ENCODE measurements at regions not wholly inside any gene's neighbourhood (a gene's known extent, or its start where the extent isn't known, plus 50 kb on each side); places are given as distances from the start of the nearest gene placed in this dataset.
"Not testable (repeated sequence)": the region's sequence is repeated elsewhere in the genome, so short reads cannot be mapped to it uniquely, and the experiment has no call there.

- Histone ChIP-seq H3K27ac (no peak overlapping the region), H3K36me3 (no peaks in the 10 kb centered on the region), H3K9me3 (no peaks in the 10 kb centered on the region), H3K4me1 (ENCODE audit: insufficient read depth) (no peaks in the 10 kb centered on the region), H3K4me3 (no peak overlapping the region), H3K27me3 (no peaks in the 10 kb centered on the region)
- TF ChIP-seq EP300 (IDR thresholded peaks at IDR 0.05) (no peak), POLR2A (IDR thresholded peaks at IDR 0.05) (no peak)
- TF ChIP-seq, protein P1, sequence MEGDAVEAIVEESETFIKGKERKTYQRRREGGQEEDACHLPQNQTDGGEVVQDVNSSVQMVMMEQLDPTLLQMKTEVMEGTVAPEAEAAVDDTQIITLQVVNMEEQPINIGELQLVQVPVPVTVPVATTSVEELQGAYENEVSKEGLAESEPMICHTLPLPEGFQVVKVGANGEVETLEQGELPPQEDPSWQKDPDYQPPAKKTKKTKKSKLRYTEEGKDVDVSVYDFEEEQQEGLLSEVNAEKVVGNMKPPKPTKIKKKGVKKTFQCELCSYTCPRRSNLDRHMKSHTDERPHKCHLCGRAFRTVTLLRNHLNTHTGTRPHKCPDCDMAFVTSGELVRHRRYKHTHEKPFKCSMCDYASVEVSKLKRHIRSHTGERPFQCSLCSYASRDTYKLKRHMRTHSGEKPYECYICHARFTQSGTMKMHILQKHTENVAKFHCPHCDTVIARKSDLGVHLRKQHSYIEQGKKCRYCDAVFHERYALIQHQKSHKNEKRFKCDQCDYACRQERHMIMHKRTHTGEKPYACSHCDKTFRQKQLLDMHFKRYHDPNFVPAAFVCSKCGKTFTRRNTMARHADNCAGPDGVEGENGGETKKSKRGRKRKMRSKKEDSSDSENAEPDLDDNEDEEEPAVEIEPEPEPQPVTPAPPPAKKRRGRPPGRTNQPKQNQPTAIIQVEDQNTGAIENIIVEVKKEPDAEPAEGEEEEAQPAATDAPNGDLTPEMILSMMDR (IDR thresholded peaks at IDR 0.05): no peak
- WGBS, 3 donors: 2 to 7% (median 2%) methylated on average over 3 of the region's 3 CpGs
- intact Hi-C loops (cut with DNase I): no loop called here
- DNase-seq: no peak
These were observed 241.4 kb downstream of the BMP4 start for GRCh38 chr14:53715193-53715721.

- H3K9me3 ChIP-seq: no peaks in the 10 kb centered on the region
- no peaks in the 10 kb centered on the region for H3K27me3 ChIP-seq
- no peaks in the 10 kb centered on the region for H3K4me1 ChIP-seq (ENCODE audit: insufficient read depth)
- intact Hi-C loops (cut with DNase I): no loop called here
- no peak for DNase-seq
- H3K36me3 ChIP-seq: no peaks in the 10 kb centered on the region
- no peak overlapping the region for H3K27ac ChIP-seq
- 0 to 3% (median 1%) methylated on average over 5 of the region's 5 CpGs for WGBS, 3 donors
- no peak for TF ChIP-seq EP300 (IDR thresholded peaks at IDR 0.05)
- TF ChIP-seq, protein P1 (IDR thresholded peaks at IDR 0.05): no peak
- no peak for TF ChIP-seq POLR2A (IDR thresholded peaks at IDR 0.05)
- no peak overlapping the region for H3K4me3 ChIP-seq
These were observed 242.0 kb downstream of the BMP4 start for GRCh38 chr14:53714495-53715192.

DNA sequence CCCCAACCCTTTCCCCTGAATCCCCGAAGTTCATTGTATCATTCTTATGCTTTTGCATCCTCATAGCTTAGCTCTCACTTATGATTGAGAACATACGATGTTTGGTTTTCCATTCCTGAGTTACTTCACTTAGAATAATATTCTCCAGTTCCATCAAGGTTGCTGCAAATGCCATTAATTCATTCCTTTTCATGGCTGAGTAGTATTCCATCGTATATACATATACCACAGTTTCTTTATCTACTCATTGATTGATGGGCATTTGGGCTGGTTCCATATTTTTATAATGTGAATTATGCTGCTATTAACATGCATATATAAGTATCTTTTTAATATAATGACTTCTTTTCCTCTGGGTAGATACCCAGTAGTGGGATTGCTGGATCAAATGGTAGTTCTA, 243.7 kb downstream of the BMP4 start:
- WGBS, 3 donors: 93 to 96% (median 95%) methylated on average over 3 of the region's 3 CpGs

DNA sequence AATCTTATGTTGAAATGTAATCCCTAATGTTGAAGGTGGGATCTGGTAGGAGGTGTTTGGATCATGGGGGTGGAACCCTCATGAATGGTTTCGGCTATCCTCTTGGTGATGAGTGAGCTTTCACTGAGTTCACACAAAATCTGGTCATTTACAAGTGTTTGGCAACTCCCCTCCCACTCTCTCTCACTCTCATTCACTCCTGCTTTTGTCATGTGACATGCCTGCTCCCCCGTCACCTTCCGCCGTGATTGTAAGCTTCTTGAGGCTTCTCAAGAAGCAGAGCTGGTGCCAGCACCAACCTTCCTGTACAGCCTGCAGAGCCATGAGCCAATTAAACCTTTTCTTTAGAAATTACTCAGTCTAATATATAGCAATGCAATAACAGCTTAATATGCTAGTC, 245.4 kb downstream of the BMP4 start:
- no peak for DNase-seq
- no peaks in the 10 kb centered on the region for H3K36me3 ChIP-seq
- no peaks in the 10 kb centered on the region for H3K4me1 ChIP-seq (ENCODE audit: insufficient read depth)
- H3K4me3 ChIP-seq: no peak overlapping the region
- 75 to 89% (median 86%) methylated on average over 4 of the region's 4 CpGs for WGBS, 3 donors
- no peak overlapping the region for H3K27ac ChIP-seq
- H3K9me3 ChIP-seq: no peaks in the 10 kb centered on the region
- TF ChIP-seq POLR2A (IDR thresholded peaks at IDR 0.05): no peak
- TF ChIP-seq, protein P1 (IDR thresholded peaks at IDR 0.05): no peak
- TF ChIP-seq EP300 (IDR thresholded peaks at IDR 0.05): no peak
- intact Hi-C loops (cut with DNase I): no loop called here
- no peaks in the 10 kb centered on the region for H3K27me3 ChIP-seq

More for the DNA sequence above, 243.7 kb downstream of the BMP4 start:
- H3K27ac ChIP-seq; H3K4me1 ChIP-seq (ENCODE audit: insufficient read depth); H3K4me3 ChIP-seq; H3K9me3 ChIP-seq; H3K36me3 ChIP-seq; DNase-seq; H3K27me3 ChIP-seq; intact Hi-C loops (cut with DNase I): not testable (repeated sequence)

- Histone ChIP-seq H3K4me1 (ENCODE audit: insufficient read depth) (no peaks in the 10 kb centered on the region), H3K36me3 (no peaks in the 10 kb centered on the region), H3K9me3 (no peaks in the 10 kb centered on the region), H3K27me3 (no peaks in the 10 kb centered on the region), H3K27ac (no peak overlapping the region), H3K4me3 (no peak overlapping the region)
- intact Hi-C loops (cut with DNase I): no loop called here
- TF ChIP-seq EP300 (IDR thresholded peaks at IDR 0.05) (no peak), POLR2A (IDR thresholded peaks at IDR 0.05) (no peak)
- TF ChIP-seq, protein P1 (IDR thresholded peaks at IDR 0.05): no peak
- 87 to 95% (median 90%) methylated on average over 4 of the region's 4 CpGs for WGBS, 3 donors
- no peak for DNase-seq
These were observed 246.0 kb downstream of the BMP4 start for GRCh38 chr14:53710615-53711014.

Measured in ovary (tissue), 7 donors.